Coronary artery (tissue), 2 donors: ENCODE measurements at regions not wholly inside any gene's neighbourhood (a gene's known extent, or its start where the extent isn't known, plus 50 kb on each side); places are given as distances from the start of the nearest gene placed in this dataset.

ENCODE experiments used
- DNase-seq: peaks from one replicate; pipeline ENCODE4 v3.0.0-alpha.2; 2017; ENCODE audit warnings: low spot score
- H3K27ac ChIP-seq, 2 donors: fragments of 200-600 bp; sonication (generic); one replicate each; pipeline ENCODE4 v1.5.1; 2016 to 2019
- H3K4me3 ChIP-seq: fragments of 200-600 bp; sonication (generic); 2 replicates; pipeline ENCODE4 v1.5.1; 2016; ENCODE audit warnings: mild to moderate bottlenecking, moderate library complexity
- CTCF ChIP-seq: fragments of 200-600 bp; sonication (generic); IDR thresholded peaks from one replicate; pipeline ENCODE4 v1.5.1; 2019; ENCODE audit warnings: antibody characterized with exemption

GRCh38 chr2:22932288-22932687 is 452.7 kb upstream of the KLHL29 start:
- H3K4me3 ChIP-seq: no peak overlapping the region
- H3K27ac ChIP-seq: no peak overlapping the region
- DNase-seq: no peak
- TF ChIP-seq CTCF: no peak

GRCh38 chr2:22934747-22935146 is 450.2 kb upstream of the KLHL29 start:
- DNase-seq: no peak
- no peak overlapping the region for H3K4me3 ChIP-seq
- H3K27ac ChIP-seq: no peak overlapping the region
- TF ChIP-seq CTCF: no peak

GRCh38 chr2:22942441-22942840 is 442.5 kb upstream of the KLHL29 start:
- no peak overlapping the region for H3K4me3 ChIP-seq
- no peak for DNase-seq
- no peak overlapping the region for H3K27ac ChIP-seq
- TF ChIP-seq CTCF: no peak

GRCh38 chr2:22944143-22944542 is 440.8 kb upstream of the KLHL29 start:
- no peak for DNase-seq
- no peak overlapping the region for H3K27ac ChIP-seq
- no peak for TF ChIP-seq CTCF
- no peak overlapping the region for H3K4me3 ChIP-seq

GRCh38 chr2:22946553-22946952 is 438.4 kb upstream of the KLHL29 start:
- no peak for TF ChIP-seq CTCF
- DNase-seq: no peak
- no peak overlapping the region for H3K4me3 ChIP-seq
- H3K27ac ChIP-seq: no peak overlapping the region

- no peak for DNase-seq
- no peak for TF ChIP-seq CTCF
- Histone ChIP-seq H3K4me3 (no peak overlapping the region), H3K27ac (no peak overlapping the region)
Measured at GRCh38 chr2:22947741-22948140, 437.2 kb upstream of the KLHL29 start.

GRCh38 chr2:22950431-22950830 is 434.5 kb upstream of the KLHL29 start:
- no peak for TF ChIP-seq CTCF
- no peak overlapping the region for H3K27ac ChIP-seq
- DNase-seq: no peak
- H3K4me3 ChIP-seq: no peak overlapping the region
